Muscle layer of colon (tissue), 2 donors: ENCODE measurements at regions not wholly inside any gene's neighbourhood (a gene's known extent, or its start where the extent isn't known, plus 50 kb on each side); places are given as distances from the start of the nearest gene placed in this dataset.

Experiments
- H3K27ac ChIP-seq: one replicate; pipeline ENCODE4 v1.7.0; 2013; ENCODE audit warnings: low read depth, mild to moderate bottlenecking, low read length, moderate library complexity
- H3K27me3 ChIP-seq, 2 donors: one replicate each; pipeline ENCODE4 v1.7.0; 2013; ENCODE audit warnings: low read length in 2 of 2, mild to moderate bottlenecking in 2 of 2; ENCODE audit not compliant: insufficient read depth in 2 of 2, control insufficient read depth in 1 of 2
- H3K36me3 ChIP-seq: one replicate; pipeline ENCODE4 v1.7.0; 2013; ENCODE audit warnings: mild to moderate bottlenecking, low read length; ENCODE audit not compliant: insufficient read depth
- H3K4me1 ChIP-seq: one replicate; pipeline ENCODE4 v1.7.0; 2013; ENCODE audit warnings: mild to moderate bottlenecking, low read length; ENCODE audit not compliant: insufficient read depth
- H3K4me3 ChIP-seq, 2 donors: one replicate each; pipeline ENCODE4 v1.7.0; 2013; ENCODE audit warnings: low read length in 2 of 2, low read depth in 1 of 2, mild to moderate bottlenecking in 1 of 2, moderate library complexity in 1 of 2
- H3K9ac ChIP-seq: one replicate; pipeline ENCODE4 v1.7.0; 2013; ENCODE audit warnings: low read length
- H3K9me3 ChIP-seq: one replicate; pipeline ENCODE4 v1.7.0; 2013; ENCODE audit warnings: mild to moderate bottlenecking, low read length
- donor health status: abdominal sarcoma.
- donor health status: Adenocarcinoma of cecum.

- no peaks in the 10 kb centered on the region for H3K27me3 ChIP-seq
- no peak overlapping the region for H3K9ac ChIP-seq
- no peak overlapping the region for H3K4me3 ChIP-seq
- H3K9me3 ChIP-seq, result no peaks in the 10 kb centered on the region
- H3K36me3 ChIP-seq, result no peaks in the 10 kb centered on the region
- H3K27ac ChIP-seq, result no peak overlapping the region
- H3K4me1 ChIP-seq, result no peaks in the 10 kb centered on the region
Measured at GRCh38 chr2:221857719-221858118, 285.6 kb upstream of the EPHA4 start.

- no peaks in the 10 kb centered on the region for H3K36me3 ChIP-seq
- no peak overlapping the region for H3K9ac ChIP-seq
Measured at GRCh38 chr2:221853297-221853696, 281.2 kb upstream of the EPHA4 start.

DNA sequence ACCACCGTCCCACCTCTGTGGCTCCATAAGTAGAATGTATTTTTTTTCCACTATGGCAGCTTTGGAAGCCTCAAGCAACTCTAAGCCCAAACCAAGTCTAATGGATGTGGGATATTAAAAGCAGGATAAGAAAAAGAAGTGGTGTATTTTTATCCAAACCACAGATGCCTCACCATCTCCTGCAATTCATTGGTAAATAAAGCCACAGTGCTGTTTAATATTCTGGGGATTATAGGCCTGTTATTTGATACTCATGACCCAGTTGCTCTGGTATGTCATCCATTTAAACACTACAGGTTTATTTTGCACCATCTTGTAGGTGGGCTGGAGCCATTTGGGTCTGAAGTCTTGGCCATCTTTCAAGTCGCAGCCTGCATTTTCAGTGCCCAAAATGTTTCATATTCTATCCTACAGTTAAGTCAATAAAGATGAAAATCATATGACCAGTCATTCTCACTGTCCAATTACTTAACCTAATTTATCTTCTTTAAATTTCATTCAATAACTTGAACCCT lies 279.5 kb upstream of the EPHA4 start:
- no peak overlapping the region for H3K27ac ChIP-seq
- no peak overlapping the region for H3K4me3 ChIP-seq
- no peaks in the 10 kb centered on the region for H3K36me3 ChIP-seq
- no peaks in the 10 kb centered on the region for H3K9me3 ChIP-seq
- H3K27me3 ChIP-seq, result no peaks in the 10 kb centered on the region
- H3K4me1 ChIP-seq, result no peaks in the 10 kb centered on the region
- H3K9ac ChIP-seq, result no peak overlapping the region

More at GRCh38 chr2:221853297-221853696, 281.2 kb upstream of the EPHA4 start:
- Histone ChIP-seq H3K27ac (no peak overlapping the region), H3K4me1 (no peaks in the 10 kb centered on the region), H3K27me3 (no peaks in the 10 kb centered on the region), H3K9me3 (no peaks in the 10 kb centered on the region), H3K4me3 (no peak overlapping the region)

GRCh38 chr2:221850076-221850475 lies 278.0 kb upstream of the EPHA4 start:
- Histone ChIP-seq H3K4me3 (no peak overlapping the region), H3K9me3 (no peaks in the 10 kb centered on the region), H3K9ac (no peak overlapping the region), H3K27me3 (no peaks in the 10 kb centered on the region), H3K4me1 (no peaks in the 10 kb centered on the region), H3K27ac (no peak overlapping the region), H3K36me3 (no peaks in the 10 kb centered on the region)

GRCh38 chr2:221848286-221848685 lies 276.2 kb upstream of the EPHA4 start:
- no peak overlapping the region for H3K9ac ChIP-seq
- no peaks in the 10 kb centered on the region for H3K36me3 ChIP-seq
- no peaks in the 10 kb centered on the region for H3K9me3 ChIP-seq
- no peaks in the 10 kb centered on the region for H3K27me3 ChIP-seq
- H3K4me1 ChIP-seq, result peaks cover 7% of the 10 kb centered on the region
- H3K4me3 ChIP-seq, result no peak overlapping the region
- H3K27ac ChIP-seq, result no peak overlapping the region

- no peak overlapping the region for H3K27ac ChIP-seq
Measured at GRCh38 chr2:221845021-221845365, 272.9 kb upstream of the EPHA4 start.

DNA sequence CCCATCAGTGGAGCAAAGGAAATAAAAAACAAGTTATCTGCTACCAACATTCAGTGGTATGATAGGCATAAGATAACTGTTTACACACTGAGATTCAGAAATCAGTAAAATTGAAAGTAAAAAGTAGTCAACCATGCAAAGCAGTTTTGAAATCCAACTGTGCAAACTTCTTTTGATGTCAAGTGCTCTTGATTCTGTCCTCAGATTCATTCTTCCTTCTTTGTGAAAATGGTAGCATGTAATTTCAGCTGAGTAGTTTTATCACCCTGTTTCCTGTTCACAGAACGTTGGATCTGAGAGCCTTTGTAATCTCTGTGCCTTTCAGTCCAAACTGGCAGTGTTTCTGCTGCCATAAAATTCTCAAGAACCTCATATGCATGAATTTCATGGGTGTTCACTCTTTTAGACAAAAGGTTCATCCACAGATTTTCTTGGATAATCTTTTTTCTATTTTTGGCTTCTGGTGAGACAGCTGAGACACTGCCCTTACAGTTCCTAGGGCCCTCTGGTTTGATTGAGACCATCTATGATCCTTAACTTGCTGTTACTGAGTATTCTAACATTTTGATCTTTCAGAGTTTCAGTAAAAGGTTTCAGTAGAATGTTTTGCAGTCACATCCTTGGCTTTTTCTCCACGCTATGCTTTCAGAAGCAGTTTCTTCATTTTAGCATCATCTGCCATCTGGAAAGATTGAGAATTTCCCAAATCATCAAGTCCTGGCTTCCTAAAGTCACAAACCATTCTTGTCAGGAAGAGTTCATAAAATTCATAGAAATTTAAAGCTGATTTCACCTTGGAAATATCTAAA lies 272.3 kb upstream of the EPHA4 start:
- Histone ChIP-seq H3K27ac (no peak overlapping the region), H3K9ac (no peak overlapping the region), H3K36me3 (no peaks in the 10 kb centered on the region), H3K4me1 (peaks cover 7% of the 10 kb centered on the region), H3K9me3 (no peaks in the 10 kb centered on the region), H3K27me3 (no peaks in the 10 kb centered on the region), H3K4me3 (no peak overlapping the region)

More at GRCh38 chr2:221845021-221845365, 272.9 kb upstream of the EPHA4 start:
- Histone ChIP-seq H3K27me3 (no peaks in the 10 kb centered on the region), H3K9me3 (no peaks in the 10 kb centered on the region), H3K4me3 (no peak overlapping the region), H3K36me3 (no peaks in the 10 kb centered on the region), H3K9ac (no peak overlapping the region), H3K4me1 (peaks cover 7% of the 10 kb centered on the region)

GRCh38 chr2:221836095-221836494 lies 264.0 kb upstream of the EPHA4 start:
- Histone ChIP-seq H3K27ac (no peak overlapping the region), H3K4me3 (no peak overlapping the region), H3K36me3 (no peaks in the 10 kb centered on the region), H3K9ac (no peak overlapping the region), H3K27me3 (no peaks in the 10 kb centered on the region), H3K9me3 (no peaks in the 10 kb centered on the region), H3K4me1 (peaks cover 9% of the 10 kb centered on the region)

GRCh38 chr2:221833966-221834365 lies 261.9 kb upstream of the EPHA4 start:
- H3K36me3 ChIP-seq, result no peaks in the 10 kb centered on the region

DNA sequence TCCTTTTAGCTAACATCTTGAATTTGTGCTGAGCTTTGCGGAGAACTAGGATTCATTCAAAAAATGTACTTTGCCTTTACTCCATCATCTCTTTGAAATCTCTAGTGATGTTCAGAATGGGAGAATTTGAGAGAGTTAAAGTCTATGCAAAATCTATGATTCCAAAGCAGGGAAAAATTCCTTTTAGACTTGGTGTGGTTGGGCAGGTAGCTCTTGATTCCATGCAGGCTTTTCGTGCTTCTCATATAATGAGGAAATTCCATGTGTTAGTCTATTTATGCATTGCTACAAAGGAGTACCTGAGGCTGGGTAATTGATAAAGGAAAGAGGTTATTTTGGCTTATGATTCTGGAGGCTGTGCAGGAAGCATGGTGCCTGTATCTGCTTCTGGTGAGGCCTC lies 258.9 kb upstream of the EPHA4 start:
- Histone ChIP-seq H3K9me3 (no peaks in the 10 kb centered on the region), H3K4me3 (no peak overlapping the region), H3K9ac (no peak overlapping the region), H3K36me3 (no peaks in the 10 kb centered on the region), H3K27ac (no peak overlapping the region), H3K4me1 (peaks cover 5% of the 10 kb centered on the region), H3K27me3 (no peaks in the 10 kb centered on the region)

More at GRCh38 chr2:221833966-221834365, 261.9 kb upstream of the EPHA4 start:
- H3K9me3 ChIP-seq, result no peaks in the 10 kb centered on the region
- no peak overlapping the region for H3K9ac ChIP-seq
- H3K27me3 ChIP-seq, result no peaks in the 10 kb centered on the region
- H3K4me1 ChIP-seq, result peaks cover 9% of the 10 kb centered on the region
- H3K27ac ChIP-seq, result no peak overlapping the region
- H3K4me3 ChIP-seq, result no peak overlapping the region

DNA sequence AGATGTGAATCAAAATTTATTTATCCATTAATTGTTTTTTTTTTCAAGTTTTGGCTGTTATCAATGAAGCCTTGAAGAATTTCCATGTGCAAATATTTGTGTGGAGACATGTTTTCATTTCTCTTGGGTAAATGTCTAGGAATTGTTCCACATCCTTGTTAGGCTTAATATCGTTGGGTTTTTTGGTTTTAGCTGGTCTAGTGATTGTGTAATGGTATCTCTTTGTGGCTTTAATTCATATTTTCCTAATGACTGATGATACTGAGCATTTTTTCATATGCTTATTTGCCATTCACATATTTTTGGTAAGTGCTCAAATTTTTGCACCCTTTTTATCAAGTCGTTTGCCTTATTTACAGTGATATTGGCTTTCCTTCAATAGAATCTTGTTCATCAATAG lies 250.3 kb upstream of the EPHA4 start:
- Histone ChIP-seq H3K27ac (no peak overlapping the region), H3K4me1 (no peaks in the 10 kb centered on the region), H3K4me3 (no peak overlapping the region), H3K9ac (no peak overlapping the region), H3K36me3 (no peaks in the 10 kb centered on the region), H3K27me3 (no peaks in the 10 kb centered on the region), H3K9me3 (no peaks in the 10 kb centered on the region)
